Astrocyte (in vitro differentiated cells and primary cell): ENCODE measurements at regions not wholly inside any gene's neighbourhood (a gene's known extent, or its start where the extent isn't known, plus 50 kb on each side); places are given as distances from the start of the nearest gene placed in this dataset.

Experiments used
- CTCF ChIP-seq: IDR thresholded peaks from 2 replicates; pipeline ENCODE4 v1.5.1; 2011; ENCODE audit warnings: low read depth, mild to moderate bottlenecking, inconsistent platforms, low read length, moderate library complexity; ENCODE audit not compliant: insufficient read depth
- EZH2 ChIP-seq: IDR thresholded peaks from 2 replicates; pipeline ENCODE4 v1.6.1; 2012; ENCODE audit warnings: mild to moderate bottlenecking, low read length, inconsistent platforms; ENCODE audit not compliant: insufficient read depth

GRCh38 chr12:89023936-89024335 lies 328.4 kb downstream of the DUSP6 start:
- TF ChIP-seq CTCF (no peak), EZH2 (no peak)
